ENCODE measurements at regions not wholly inside any gene's neighbourhood (a gene's known extent, or its start where the extent isn't known, plus 50 kb on each side); places are given as distances from the start of the nearest gene placed in this dataset.

- no peak for TF ChIP-seq CTCF (IDR thresholded peaks at IDR 0.05; ENCODE audit: control extremely low read depth in 1 of 3, insufficient read depth in 1 of 3, low read depth in 1 of 3, low read length in 3 of 3)
Observed at GRCh38 chr3:107431246-107432012, 54.2 kb downstream of the CCDC54 start (continued).

Data from H1 (cell line).